Frontal cortex (tissue), 3 donors: ENCODE measurements at regions not wholly inside any gene's neighbourhood (a gene's known extent, or its start where the extent isn't known, plus 50 kb on each side); places are given as distances from the start of the nearest gene placed in this dataset.

Experiments
- DNase-seq, 2 donors: peaks; one replicate each; pipeline ENCODE4 v3.0.0; 2012; ENCODE audit warnings: low spot score in 2 of 2
- FAIRE-seq: peaks from 2 replicates; lab custom pipeline; 2012; peaks lifted over from hg19 to GRCh38; lab: Jason Lieb, UNC
- donor health status: control.
- donor health status: control.
- donor health status: control.

DNA sequence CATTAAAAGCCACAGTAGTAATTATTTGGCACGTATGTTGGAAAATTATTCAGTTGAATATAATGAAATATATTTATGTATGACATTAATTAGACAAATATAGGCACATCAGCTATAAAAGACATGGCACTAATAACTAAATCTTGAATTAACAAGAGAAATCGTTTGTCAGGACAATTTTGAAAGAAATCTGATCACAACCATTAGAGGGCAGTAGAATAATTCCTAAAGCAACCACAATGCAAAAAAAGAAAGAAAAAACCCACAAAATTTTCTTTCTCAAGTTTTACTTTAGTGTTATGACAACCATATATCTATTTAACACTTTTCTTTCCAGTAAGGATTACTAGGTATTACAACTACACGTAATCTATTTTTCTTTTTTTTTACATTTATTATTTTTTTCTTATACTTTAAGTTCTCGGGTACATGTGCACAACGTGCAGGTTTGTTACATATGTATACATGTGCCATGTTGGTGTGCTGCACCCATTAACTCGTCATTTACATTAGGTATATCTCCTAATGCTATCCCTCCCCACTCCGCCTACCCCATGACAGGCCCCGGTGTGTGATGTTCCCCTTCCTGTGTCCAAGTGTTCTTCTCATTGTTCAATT lies 126.8 kb upstream of the STK17B start:
- FAIRE-seq, result peak; percentile 95

DNA sequence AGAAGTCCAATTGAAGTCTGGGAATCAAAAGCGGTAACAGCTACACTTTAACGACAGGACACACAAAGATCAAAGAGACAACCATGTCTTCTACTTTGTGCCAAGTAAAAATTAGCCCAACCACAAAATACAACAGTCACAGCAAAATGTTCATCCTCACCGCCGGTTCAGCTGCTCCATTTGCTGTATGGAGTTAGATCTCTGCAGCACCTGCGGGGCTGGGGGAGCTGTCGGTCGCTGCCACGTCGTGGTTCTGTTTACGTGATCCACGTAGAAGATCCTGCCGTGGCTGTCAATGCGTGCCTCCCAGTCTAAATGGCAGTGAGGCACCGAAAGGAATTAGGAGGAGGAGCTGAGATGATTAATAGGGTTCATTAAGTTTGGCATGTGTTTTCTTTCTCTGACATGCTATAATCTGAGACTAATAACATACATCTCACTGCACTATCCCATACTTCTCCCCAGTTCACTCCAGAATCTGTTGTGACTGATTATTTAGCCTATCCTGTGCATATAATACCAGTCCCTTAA lies 136.5 kb upstream of the STK17B start:
- no peak for DNase-seq
- FAIRE-seq, result no peak

More for the DNA sequence above, 126.8 kb upstream of the STK17B start:
- DNase-seq, result peak in 1 of 2 donors; percentile 27

DNA sequence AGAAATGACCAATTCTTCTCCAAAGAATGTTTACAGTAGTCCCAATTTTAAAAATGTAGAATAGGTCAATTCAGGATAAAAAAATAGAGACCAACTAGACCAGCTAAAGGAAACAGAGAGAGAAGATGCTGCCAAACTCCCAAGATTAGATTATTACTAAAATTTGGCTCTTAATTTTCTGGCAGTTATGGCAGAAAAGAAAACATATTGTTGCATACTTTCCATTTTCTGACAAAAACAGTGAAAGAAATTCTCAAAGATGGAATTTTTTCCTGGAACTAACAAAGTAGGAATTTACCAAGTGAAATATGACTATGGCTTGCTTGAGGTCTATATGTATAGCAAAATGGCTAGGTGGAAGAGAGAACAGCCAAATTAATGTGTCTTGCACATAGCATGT lies 138.3 kb upstream of the STK17B start:
- DNase-seq, result no peak
- no peak for FAIRE-seq

DNA sequence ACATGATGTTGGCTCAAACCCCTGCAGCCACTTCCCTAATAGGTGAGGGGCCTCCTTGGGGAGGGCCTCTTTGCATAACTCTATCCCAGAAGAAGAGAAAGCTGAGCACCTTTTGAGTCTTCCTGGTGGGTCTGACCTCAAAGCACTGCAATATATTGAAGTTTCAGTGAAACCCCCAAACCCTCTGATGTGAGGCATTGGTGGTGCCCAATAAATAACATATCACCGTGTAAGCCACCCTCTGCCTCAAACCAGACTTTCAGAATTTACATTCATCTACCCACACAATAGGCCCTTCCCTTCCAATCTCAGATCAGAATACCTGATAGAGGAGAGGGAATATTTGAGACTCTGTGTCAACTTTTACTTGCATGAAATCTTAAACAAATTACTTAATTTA lies 142.8 kb upstream of the STK17B start:
- DNase-seq, result no peak
- no peak for FAIRE-seq

GRCh38 chr2:196314780-196315179 lies 143.4 kb upstream of the STK17B start:
- FAIRE-seq (no peak), DNase-seq (no peak)

DNA sequence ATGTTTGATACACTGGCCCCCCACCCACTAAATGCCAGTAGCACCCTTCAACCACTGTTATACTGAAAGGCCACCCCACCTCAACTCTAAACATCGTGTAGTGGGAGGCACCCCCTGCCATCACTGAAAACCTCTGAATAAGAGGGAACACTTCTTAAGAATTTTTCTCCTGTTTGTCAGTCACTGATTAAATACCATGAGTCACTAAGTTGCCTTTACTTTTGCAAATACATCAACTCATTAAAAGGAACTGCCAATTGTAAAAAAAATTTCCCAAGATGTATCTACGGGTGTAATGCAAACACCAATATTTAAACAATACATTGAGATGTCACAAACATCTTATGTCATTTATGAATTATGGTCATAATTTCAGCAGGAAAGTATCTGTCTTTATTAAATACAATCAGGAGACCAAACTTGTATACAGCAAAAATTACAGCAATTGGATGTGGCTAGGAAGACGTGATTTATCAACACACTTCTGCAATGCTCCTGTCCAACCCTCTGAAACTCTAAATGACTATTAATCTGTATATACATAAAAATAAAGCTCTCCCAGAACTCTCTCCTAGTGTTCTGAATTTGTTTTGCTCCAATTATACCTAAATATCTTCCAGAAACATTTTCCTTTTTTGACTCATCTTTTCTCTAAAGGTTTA lies 144.1 kb upstream of the STK17B start:
- FAIRE-seq (no peak), DNase-seq (no peak)

GRCh38 chr2:196316050-196316430 lies 144.7 kb upstream of the STK17B start:
- FAIRE-seq (no peak), DNase-seq (no peak)

- FAIRE-seq (no peak), DNase-seq (no peak)
Observed at GRCh38 chr2:196318517-196319377, 147.4 kb upstream of the STK17B start.

GRCh38 chr2:196322973-196323810 lies 151.8 kb upstream of the STK17B start:
- DNase-seq (no peak), FAIRE-seq (no peak)

DNA sequence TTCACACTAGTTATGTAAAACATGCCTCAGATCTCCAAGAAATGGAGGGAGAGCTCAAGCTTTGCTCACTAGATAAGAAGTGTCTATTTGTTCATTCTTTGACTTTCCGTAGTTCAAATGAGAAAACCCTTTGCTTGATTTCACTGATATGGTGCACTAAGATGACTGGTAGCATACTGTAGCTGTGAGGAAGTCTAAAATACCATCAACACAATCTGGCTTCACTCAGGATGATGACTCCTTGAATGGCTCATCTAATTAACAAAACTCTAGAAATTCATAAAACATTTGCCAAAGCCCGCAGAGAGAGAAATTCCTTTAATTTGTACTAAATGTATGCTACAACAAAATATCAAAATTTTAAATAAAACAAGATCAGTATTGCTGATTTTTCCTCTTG lies 152.8 kb upstream of the STK17B start:
- DNase-seq (no peak), FAIRE-seq (no peak)

GRCh38 chr2:196328088-196328680 lies 156.8 kb upstream of the STK17B start:
- FAIRE-seq, result no peak
- no peak for DNase-seq

GRCh38 chr2:196329959-196330358 lies 158.6 kb upstream of the STK17B start:
- FAIRE-seq, result no peak
- DNase-seq, result no peak

GRCh38 chr2:196330645-196331044 lies 159.3 kb upstream of the STK17B start:
- FAIRE-seq (no peak), DNase-seq (no peak)

DNA sequence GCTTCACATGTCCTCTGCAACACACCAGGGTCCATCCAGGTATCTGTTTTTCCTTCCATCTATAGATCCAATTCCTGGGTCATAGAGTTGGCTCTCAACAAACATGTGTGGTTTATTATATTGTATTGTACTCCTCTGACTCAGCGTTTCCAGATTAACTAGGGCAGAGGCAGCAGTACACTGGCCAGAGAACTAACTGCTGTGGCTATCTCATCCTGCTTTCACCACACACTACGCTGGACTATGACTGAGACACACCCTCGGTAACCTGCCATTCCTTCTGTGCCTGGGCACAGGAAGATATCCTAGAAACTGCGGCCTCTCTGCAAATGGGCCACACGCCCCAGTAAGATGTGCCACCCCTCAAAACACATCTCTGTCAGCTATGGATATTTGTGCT lies 159.8 kb upstream of the STK17B start:
- FAIRE-seq, result no peak
- DNase-seq, result no peak

DNA sequence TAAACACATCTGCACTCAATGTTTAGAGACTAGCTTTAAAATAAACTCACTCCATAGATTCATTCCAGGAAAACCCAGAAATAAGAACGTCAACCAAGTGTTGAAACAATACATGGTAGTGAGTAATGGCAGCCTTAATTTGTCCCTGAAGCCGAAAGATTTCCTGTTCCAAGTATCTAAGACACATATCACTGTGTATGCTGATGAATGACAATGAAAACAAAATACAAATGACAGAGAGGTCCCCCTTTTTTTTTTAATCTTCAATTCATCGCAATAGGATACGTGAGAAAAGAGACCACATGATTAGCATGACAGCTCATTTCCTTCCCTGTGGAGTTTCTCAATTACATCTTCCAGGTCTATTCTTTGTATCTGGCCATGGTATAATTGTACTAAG lies 160.5 kb upstream of the STK17B start:
- DNase-seq, result no peak
- FAIRE-seq, result no peak

DNA sequence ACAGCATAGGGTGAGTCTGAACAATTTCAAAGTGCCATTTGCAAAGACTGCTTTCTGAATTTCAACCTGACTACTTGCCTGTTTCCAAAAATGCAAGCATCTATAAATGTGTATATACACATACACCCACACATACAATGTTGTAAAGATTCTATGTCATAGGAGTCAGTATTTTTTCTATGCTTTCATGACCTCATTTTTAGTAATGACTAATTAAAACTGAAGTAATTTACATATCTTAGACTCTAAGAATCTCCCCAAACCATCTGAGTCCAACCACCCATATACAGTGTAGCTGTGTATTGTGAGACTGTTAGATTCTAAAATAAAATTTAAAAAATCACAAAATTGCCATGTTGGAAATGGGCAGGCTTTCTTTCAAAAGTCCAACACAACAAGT lies 162.0 kb upstream of the STK17B start:
- FAIRE-seq, result no peak
- DNase-seq, result no peak

- FAIRE-seq, result no peak
- no peak for DNase-seq
Observed at GRCh38 chr2:196334710-196335109, 163.3 kb upstream of the STK17B start.

GRCh38 chr2:196335221-196335634 lies 163.8 kb upstream of the STK17B start:
- no peak for FAIRE-seq
- no peak for DNase-seq

GRCh38 chr2:196336207-196336606 lies 164.8 kb upstream of the STK17B start:
- DNase-seq (no peak), FAIRE-seq (no peak)

DNA sequence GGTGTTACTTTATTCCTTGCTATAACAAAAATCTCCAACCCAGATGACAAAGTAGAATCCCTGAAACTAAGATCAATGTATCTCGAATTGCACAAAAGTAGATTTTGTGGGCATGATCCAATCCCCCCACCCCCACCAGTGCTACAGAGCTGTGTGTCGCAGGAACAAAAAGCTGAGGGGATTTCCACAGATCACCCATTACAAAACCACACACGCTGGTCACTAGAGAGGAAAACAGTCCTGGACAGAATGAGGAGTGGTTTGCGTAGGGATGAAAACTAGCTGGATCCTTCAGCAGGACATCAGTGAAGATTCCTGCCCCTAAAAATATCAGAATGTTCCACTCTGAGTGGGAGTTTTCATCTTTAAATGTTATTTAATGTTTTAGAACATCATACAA lies 165.3 kb upstream of the STK17B start:
- no peak for DNase-seq
- no peak for FAIRE-seq
